ENCODE measurements at regions not wholly inside any gene's neighbourhood (a gene's known extent, or its start where the extent isn't known, plus 50 kb on each side); places are given as distances from the start of the nearest gene placed in this dataset.

DNA sequence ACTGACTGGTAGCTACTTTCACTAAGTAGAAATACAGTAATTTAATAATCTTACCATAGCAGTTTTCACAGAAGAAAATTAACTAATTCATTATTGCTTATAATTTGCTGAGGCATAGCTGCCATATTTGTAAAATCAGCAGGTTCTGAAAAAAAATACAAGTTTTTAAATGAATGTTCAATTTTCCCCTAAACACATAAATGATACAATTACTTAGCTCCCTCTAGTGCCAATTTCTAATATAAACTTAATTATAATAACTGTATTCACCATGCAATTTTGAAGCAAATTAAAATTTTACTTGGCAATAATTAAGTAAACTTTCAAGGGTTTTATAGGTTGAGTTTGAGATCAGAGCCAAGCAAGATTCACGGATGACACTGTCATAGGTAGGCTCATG is 1321.6 kb upstream of the ACVR2A start:
- no peak overlapping the region for H3K27ac ChIP-seq (ENCODE audit: low read depth in 1 of 2, low read length in 2 of 2)
- no peak overlapping the region for H3K4me3 ChIP-seq (ENCODE audit: low read length)
- DNase-seq (no peak), ATAC-seq (ENCODE audit: poor library complexity) (no peak)
- Mint-ChIP-seq H3K36me3 (ENCODE audit: low read depth) (no peaks in the 10 kb centered on the region), H3K9me3 (peaks cover 3% of the 10 kb centered on the region), H3K27me3 (peaks cover 4% of the 10 kb centered on the region), H3K4me3 (no peak overlapping the region), H3K4me1 (ENCODE audit: low read depth) (no peaks in the 10 kb centered on the region), H3K27ac (no peak overlapping the region)
- no peaks in the 10 kb centered on the region for H3K9me3 ChIP-seq (ENCODE audit: control insufficient read depth in 1 of 2, insufficient read depth in 1 of 2, low read length in 2 of 2)
- no peaks in the 10 kb centered on the region for H3K36me3 ChIP-seq (ENCODE audit: insufficient read depth, low read length)
- H3K27me3 ChIP-seq (ENCODE audit: control insufficient read depth in 1 of 2, insufficient read depth in 2 of 2, low read length in 2 of 2) = no peaks in the 10 kb centered on the region
- ChIA-PET POLR2A (no interaction called here), CTCF (no interaction called here)
- intact Hi-C loops (cut with DNase I, micrococcal nuclease) = no loop called here
- TF ChIP-seq, protein P1, sequence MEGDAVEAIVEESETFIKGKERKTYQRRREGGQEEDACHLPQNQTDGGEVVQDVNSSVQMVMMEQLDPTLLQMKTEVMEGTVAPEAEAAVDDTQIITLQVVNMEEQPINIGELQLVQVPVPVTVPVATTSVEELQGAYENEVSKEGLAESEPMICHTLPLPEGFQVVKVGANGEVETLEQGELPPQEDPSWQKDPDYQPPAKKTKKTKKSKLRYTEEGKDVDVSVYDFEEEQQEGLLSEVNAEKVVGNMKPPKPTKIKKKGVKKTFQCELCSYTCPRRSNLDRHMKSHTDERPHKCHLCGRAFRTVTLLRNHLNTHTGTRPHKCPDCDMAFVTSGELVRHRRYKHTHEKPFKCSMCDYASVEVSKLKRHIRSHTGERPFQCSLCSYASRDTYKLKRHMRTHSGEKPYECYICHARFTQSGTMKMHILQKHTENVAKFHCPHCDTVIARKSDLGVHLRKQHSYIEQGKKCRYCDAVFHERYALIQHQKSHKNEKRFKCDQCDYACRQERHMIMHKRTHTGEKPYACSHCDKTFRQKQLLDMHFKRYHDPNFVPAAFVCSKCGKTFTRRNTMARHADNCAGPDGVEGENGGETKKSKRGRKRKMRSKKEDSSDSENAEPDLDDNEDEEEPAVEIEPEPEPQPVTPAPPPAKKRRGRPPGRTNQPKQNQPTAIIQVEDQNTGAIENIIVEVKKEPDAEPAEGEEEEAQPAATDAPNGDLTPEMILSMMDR (IDR thresholded peaks at IDR 0.05) = no peak
- no peaks in the 10 kb centered on the region for H3K4me1 ChIP-seq (ENCODE audit: insufficient read depth, low read length)

DNA sequence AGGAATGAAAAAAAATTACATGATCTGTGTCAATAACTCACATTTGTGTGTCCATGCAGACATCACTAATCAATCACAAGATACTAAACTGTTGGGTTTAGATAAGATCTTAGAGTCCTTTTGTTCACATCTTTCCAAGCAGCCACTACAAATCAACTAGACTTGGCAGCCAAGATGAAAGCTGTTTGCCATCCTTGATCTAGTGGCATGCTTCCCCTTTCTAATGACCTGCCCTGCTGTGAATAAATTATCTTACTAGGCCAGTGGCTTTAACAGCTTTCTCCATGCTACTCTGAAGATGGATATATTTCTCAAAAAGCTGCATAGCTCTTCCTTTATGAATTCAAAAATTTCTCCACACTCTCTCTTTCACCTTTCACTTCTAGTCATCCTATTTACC is 1338.0 kb upstream of the ACVR2A start:
- no peaks in the 10 kb centered on the region for H3K9me3 Mint-ChIP-seq
- Histone ChIP-seq H3K9me3 (ENCODE audit: control insufficient read depth in 1 of 2, insufficient read depth in 1 of 2, low read length in 2 of 2) (no peaks in the 10 kb centered on the region), H3K36me3 (ENCODE audit: insufficient read depth, low read length) (no peaks in the 10 kb centered on the region), H3K4me1 (ENCODE audit: insufficient read depth, low read length) (no peaks in the 10 kb centered on the region), H3K27me3 (ENCODE audit: control insufficient read depth in 1 of 2, insufficient read depth in 2 of 2, low read length in 2 of 2) (no peaks in the 10 kb centered on the region), H3K4me3 (ENCODE audit: low read length) (no peak overlapping the region), H3K27ac (ENCODE audit: low read depth in 1 of 2, low read length in 2 of 2) (no peak overlapping the region)
- H3K27ac Mint-ChIP-seq = no peak overlapping the region
- H3K4me1 Mint-ChIP-seq (ENCODE audit: low read depth) = no peaks in the 10 kb centered on the region
- H3K27me3 Mint-ChIP-seq = no peaks in the 10 kb centered on the region
- TF ChIP-seq, protein P1 (IDR thresholded peaks at IDR 0.05) = no peak
- H3K4me3 Mint-ChIP-seq = no peak overlapping the region
- intact Hi-C loops (cut with DNase I, micrococcal nuclease) = no loop called here
- ChIA-PET CTCF (no interaction called here), POLR2A (no interaction called here)
- H3K36me3 Mint-ChIP-seq (ENCODE audit: low read depth) = no peaks in the 10 kb centered on the region
- DNase-seq (no peak), ATAC-seq (ENCODE audit: poor library complexity) (no peak)

DNA sequence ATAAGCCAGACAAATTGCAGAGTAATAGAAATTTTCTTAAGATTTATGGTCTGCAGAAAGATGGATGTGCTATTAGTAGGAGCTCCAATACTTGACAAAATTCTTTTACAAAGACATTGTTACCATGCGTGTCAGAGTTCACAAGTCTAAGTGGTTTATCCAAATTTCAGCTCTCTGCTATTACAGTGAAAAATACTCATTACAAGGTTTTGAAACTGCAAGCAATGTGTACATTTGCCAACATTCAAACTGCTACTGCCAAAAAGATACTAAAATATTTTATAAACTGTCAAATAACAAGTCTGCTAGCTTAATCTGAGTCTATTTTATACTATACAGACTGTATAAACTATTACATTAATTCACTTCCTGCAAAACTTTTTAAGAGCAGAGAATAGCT is 1341.5 kb upstream of the ACVR2A start:
- H3K4me1 Mint-ChIP-seq (ENCODE audit: low read depth) = no peaks in the 10 kb centered on the region
- TF ChIP-seq, protein P1 (IDR thresholded peaks at IDR 0.05) = no peak
- ChIA-PET POLR2A (no interaction called here), CTCF (no interaction called here)
- H3K36me3 Mint-ChIP-seq (ENCODE audit: low read depth) = no peaks in the 10 kb centered on the region
- intact Hi-C loops (cut with DNase I, micrococcal nuclease) = no loop called here
- no peaks in the 10 kb centered on the region for H3K27me3 Mint-ChIP-seq
- Histone ChIP-seq H3K36me3 (ENCODE audit: insufficient read depth, low read length) (no peaks in the 10 kb centered on the region), H3K9me3 (ENCODE audit: control insufficient read depth in 1 of 2, insufficient read depth in 1 of 2, low read length in 2 of 2) (no peaks in the 10 kb centered on the region), H3K4me3 (ENCODE audit: low read length) (no peak overlapping the region), H3K27ac (ENCODE audit: low read depth in 1 of 2, low read length in 2 of 2) (no peak overlapping the region), H3K4me1 (ENCODE audit: insufficient read depth, low read length) (no peaks in the 10 kb centered on the region), H3K27me3 (ENCODE audit: control insufficient read depth in 1 of 2, insufficient read depth in 2 of 2, low read length in 2 of 2) (no peaks in the 10 kb centered on the region)
- no peak for DNase-seq
- no peak for ATAC-seq (ENCODE audit: poor library complexity)
- H3K4me3 Mint-ChIP-seq = no peak overlapping the region
- H3K27ac Mint-ChIP-seq = no peak overlapping the region
- no peaks in the 10 kb centered on the region for H3K9me3 Mint-ChIP-seq
